ENCODE measurements at regions not wholly inside any gene's neighbourhood (a gene's known extent, or its start where the extent isn't known, plus 50 kb on each side); places are given as distances from the start of the nearest gene placed in this dataset.

- Histone ChIP-seq H3K27me3 (ENCODE audit: control insufficient read depth, insufficient read depth, low read length, poor library complexity, severe bottlenecking) (no peaks in the 10 kb centered on the region), H3K27ac (ENCODE audit: low read depth, low read length) (no peak overlapping the region), H3K4me1 (ENCODE audit: control insufficient read depth, insufficient read depth, low read length) (no peaks in the 10 kb centered on the region), H3K9me3 (ENCODE audit: control insufficient read depth, low read length) (no peaks in the 10 kb centered on the region), H3K4me3 (ENCODE audit: low read length) (no peak overlapping the region), H3K36me3 (ENCODE audit: control insufficient read depth, insufficient read depth, low read length) (no peaks in the 10 kb centered on the region), H3K9ac (ENCODE audit: extremely low read depth, low read length, poor library complexity, severe bottlenecking) (no peak overlapping the region)
- Mint-ChIP-seq H3K36me3 (ENCODE audit: low read depth) (no peaks in the 10 kb centered on the region), H3K4me1 (peaks cover 4% of the 10 kb centered on the region), H3K27ac (no peak overlapping the region), H3K27me3 (ENCODE audit: insufficient read depth) (peaks cover 44% of the 10 kb centered on the region), H3K4me3 (no peak overlapping the region), H3K9me3 (peaks cover 18% of the 10 kb centered on the region)
- no peak for DNase-seq
- TF ChIP-seq CTCF (conservative IDR thresholded peaks at IDR 0.05): no peak
Measured at GRCh38 chrX:120793098-120793497, 82.6 kb downstream of the CT47B1 start.

DNA sequence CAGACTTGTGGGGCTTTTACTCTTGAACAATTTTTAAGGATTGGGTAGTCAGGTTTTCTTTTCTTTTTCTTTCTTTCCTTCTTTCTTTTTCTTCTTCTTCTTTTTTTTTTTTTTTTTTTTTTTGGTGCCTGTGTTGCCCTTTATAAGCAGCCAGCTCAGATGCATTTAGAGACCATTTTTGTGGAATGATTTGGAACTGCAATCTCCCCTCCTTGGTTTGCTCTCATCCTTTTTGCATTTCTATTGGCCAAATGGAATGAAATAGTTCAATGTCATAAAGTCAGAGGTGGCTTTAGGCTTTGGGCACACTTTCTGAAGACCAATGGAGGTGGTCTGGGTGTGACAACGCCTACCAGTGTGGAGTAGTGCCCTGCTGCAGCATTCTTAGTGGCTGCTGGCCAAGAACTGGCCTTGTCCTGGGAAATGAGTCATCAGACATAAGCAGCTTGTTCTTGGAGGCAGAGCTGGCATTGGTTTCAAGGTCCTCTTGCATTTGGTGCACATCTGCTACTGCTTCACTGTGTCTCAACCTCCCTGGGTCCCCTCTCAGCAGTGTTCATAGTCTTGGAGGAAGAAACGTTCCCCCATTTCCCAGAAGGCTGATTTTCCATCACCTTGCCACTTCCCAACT, 84.5 kb downstream of the CT47B1 start:
- Histone ChIP-seq H3K27ac (ENCODE audit: low read depth, low read length) (no peak overlapping the region), H3K4me3 (ENCODE audit: low read length) (no peak overlapping the region), H3K27me3 (ENCODE audit: control insufficient read depth, insufficient read depth, low read length, poor library complexity, severe bottlenecking) (peaks cover 6% of the 10 kb centered on the region), H3K36me3 (ENCODE audit: control insufficient read depth, insufficient read depth, low read length) (no peaks in the 10 kb centered on the region), H3K4me1 (ENCODE audit: control insufficient read depth, insufficient read depth, low read length) (no peaks in the 10 kb centered on the region), H3K9me3 (ENCODE audit: control insufficient read depth, low read length) (no peaks in the 10 kb centered on the region), H3K9ac (ENCODE audit: extremely low read depth, low read length, poor library complexity, severe bottlenecking) (no peak overlapping the region)
- Mint-ChIP-seq H3K27me3 (ENCODE audit: insufficient read depth) (peaks cover 42% of the 10 kb centered on the region), H3K4me3 (no peak overlapping the region), H3K4me1 (peaks cover 4% of the 10 kb centered on the region), H3K36me3 (ENCODE audit: low read depth) (no peaks in the 10 kb centered on the region), H3K27ac (no peak overlapping the region), H3K9me3 (peaks cover 31% of the 10 kb centered on the region)
- WGBS, 2 experiments (ENCODE audit: insufficient coverage in 1 of 2, insufficient read length in 1 of 2): 57 to 98% methylated on average over 1 to 2 of the region's 2 CpGs
- TF ChIP-seq CTCF (conservative IDR thresholded peaks at IDR 0.05): no peak
- DNase-seq: no peak

DNA sequence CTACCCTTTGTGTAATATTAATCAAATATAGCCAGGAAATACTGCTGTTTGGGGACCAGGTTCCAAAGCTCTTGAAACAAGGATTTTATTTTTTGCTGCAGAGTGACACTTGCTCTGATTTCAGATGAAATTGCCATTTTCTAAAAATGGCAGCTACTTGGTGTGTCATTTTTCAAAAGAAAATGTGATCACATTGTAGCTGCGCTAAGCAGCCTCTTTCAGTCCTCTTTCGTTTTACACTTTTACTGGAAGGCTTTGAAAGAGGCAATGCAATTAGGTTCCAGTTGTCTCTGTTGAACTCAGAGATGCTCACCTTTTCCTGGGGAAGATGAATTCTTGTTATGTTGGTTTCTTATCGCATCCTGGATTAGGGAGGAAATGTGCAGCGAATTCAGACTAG, 85.1 kb downstream of the CT47B1 start:
- Mint-ChIP-seq H3K27me3 (ENCODE audit: insufficient read depth) (peaks cover 41% of the 10 kb centered on the region), H3K36me3 (ENCODE audit: low read depth) (no peaks in the 10 kb centered on the region), H3K9me3 (peaks cover 32% of the 10 kb centered on the region), H3K4me1 (peaks cover 4% of the 10 kb centered on the region), H3K4me3 (no peak overlapping the region), H3K27ac (no peak overlapping the region)
- H3K4me1 ChIP-seq (ENCODE audit: control insufficient read depth, insufficient read depth, low read length): no peaks in the 10 kb centered on the region
- H3K9me3 ChIP-seq (ENCODE audit: control insufficient read depth, low read length): no peaks in the 10 kb centered on the region
- 86% methylated on average over 4 of the region's 4 CpGs; no CpG with 5 or more reads in 1 of the 2 experiments for WGBS, 2 experiments (ENCODE audit: insufficient coverage in 1 of 2, insufficient read length in 1 of 2)
- H3K9ac ChIP-seq (ENCODE audit: extremely low read depth, low read length, poor library complexity, severe bottlenecking): no peak overlapping the region
- H3K36me3 ChIP-seq (ENCODE audit: control insufficient read depth, insufficient read depth, low read length): no peaks in the 10 kb centered on the region
- no peak for TF ChIP-seq CTCF (conservative IDR thresholded peaks at IDR 0.05)
- DNase-seq: no peak
- H3K27ac ChIP-seq (ENCODE audit: low read depth, low read length): no peak overlapping the region
- H3K27me3 ChIP-seq (ENCODE audit: control insufficient read depth, insufficient read depth, low read length, poor library complexity, severe bottlenecking): peaks cover 12% of the 10 kb centered on the region
- no peak overlapping the region for H3K4me3 ChIP-seq (ENCODE audit: low read length)

Measured in endodermal cell (in vitro differentiated cells).